A549 (cell line): ENCODE measurements at regions not wholly inside any gene's neighbourhood (a gene's known extent, or its start where the extent isn't known, plus 50 kb on each side); places are given as distances from the start of the nearest gene placed in this dataset.

Source experiments
- ATAC-seq, 2 experiments: fragments of 200-7000 bp in 1 of 2; fragments of >200 bp in 1 of 2; cut with Nextera tagmentation in 1 of 2; cut with Tn5 transposase in 1 of 2; 3 replicates each; pipeline versions ENCODE4 v1.8.0 to v1.9.1; 2018 to 2020; ENCODE audit warnings: mild to moderate bottlenecking in 1 of 2, moderate library complexity in 1 of 2
- CTCF ChIA-PET: fragments of 300-600 bp; sonication (Branson Sonifier 250); formaldehyde crosslinking; extraction: SDS; loops from one replicate; lab custom pipeline; 2021; ENCODE audit warnings: antibody characterized with exemption, inconsistent platforms; lab: Yijun Ruan, JAX
- POLR2A ChIA-PET: fragments of 350-600 bp; formaldehyde crosslinking; extraction: SDS; loops from one replicate; lab custom pipeline; 2021; ENCODE audit warnings: antibody characterized with exemption, inconsistent platforms; lab: Yijun Ruan, JAX
- DNase-seq, 2 experiments: peaks; one replicate each; pipeline versions ENCODE4 v3.0.0 to v3.0.0-alpha.2; 2011 to 2016; ENCODE audit warnings: low read depth in 1 of 2, low spot score in 1 of 2
- FAIRE-seq: peaks from 2 replicates; lab custom pipeline; 2011; peaks lifted over from hg19 to GRCh38; lab: Jason Lieb, UNC
- H3K27ac ChIP-seq, 2 experiments: fragments of >200 bp; sonication (Bioruptor Twin); formaldehyde crosslinking; 3 replicates each; pipeline ENCODE4 v1.5.1; 2016 to 2017
- H3K4me1 ChIP-seq: fragments of >200 bp; sonication (Bioruptor Twin); formaldehyde crosslinking; 3 replicates; pipeline ENCODE4 v1.6.1; 2016
- H3K4me2 ChIP-seq: fragments of >200 bp; sonication (Bioruptor Twin); formaldehyde crosslinking; 3 replicates; pipeline ENCODE4 v1.6.1; 2016
- H3K4me3 ChIP-seq: fragments of >200 bp; sonication (Bioruptor Twin); formaldehyde crosslinking; 3 replicates; pipeline ENCODE4 v1.5.1; 2016
- H3K9me3 ChIP-seq: fragments of >200 bp; sonication (Bioruptor Twin); formaldehyde crosslinking; 3 replicates; pipeline ENCODE4 v1.6.1; 2016
- BHLHE40 ChIP-seq: IDR thresholded peaks from 2 replicates; pipeline ENCODE4 v1.6.1; 2012; ENCODE audit warnings: low read depth, low read length, inconsistent platforms
- CBX2 ChIP-seq: fragments of 200-600 bp; sonication (generic); IDR thresholded peaks from 2 replicates; pipeline ENCODE4 v1.6.1; 2016; ENCODE audit warnings: low read depth, mild to moderate bottlenecking, borderline replicate concordance
- CBX8 ChIP-seq: fragments of 200-600 bp; sonication (generic); IDR thresholded peaks from 2 replicates; pipeline ENCODE4 v1.6.1; 2016
- CHD4 ChIP-seq: fragments of 200-600 bp; sonication (generic); IDR thresholded peaks from 2 replicates; pipeline ENCODE4 v1.6.1; 2016; ENCODE audit warnings: antibody characterized with exemption, mild to moderate bottlenecking, borderline replicate concordance
- EHF ChIP-seq: fragments of 250-450 bp; sonication (Bioruptor Pico); IDR thresholded peaks from 2 replicates; pipeline ENCODE4 v1.5.0; 2020; ENCODE audit warnings: mild to moderate bottlenecking
- EHMT2 ChIP-seq: fragments of 200-600 bp; sonication (generic); IDR thresholded peaks from 2 replicates; pipeline ENCODE4 v1.6.1; 2016; ENCODE audit warnings: antibody characterized with exemption, low read depth, mild to moderate bottlenecking, moderate library complexity
- ESRRA ChIP-seq: fragments of 150-350 bp; IDR thresholded peaks from 2 replicates; pipeline ENCODE4 v1.6.1; 2014; ENCODE audit warnings: mild to moderate bottlenecking, low read length, borderline replicate concordance
- HDAC2 ChIP-seq: fragments of 200-600 bp; sonication (generic); IDR thresholded peaks from 2 replicates; pipeline ENCODE4 v1.6.1; 2016
- HOXA7 ChIP-seq: fragments of 250-450 bp; sonication (Bioruptor Pico); IDR thresholded peaks from 2 replicates; pipeline ENCODE4 v1.5.0; 2020; ENCODE audit warnings: mild to moderate bottlenecking, moderate library complexity
- JUN ChIP-seq, 2 experiments: fragments of >200 bp; sonication (Bioruptor Twin); formaldehyde crosslinking; IDR thresholded peaks; 2 replicates in 1 of 2; 3 replicates in 1 of 2; pipeline ENCODE4 v1.6.1; 2016 to 2017
- JUNB ChIP-seq: fragments of >200 bp; sonication (Bioruptor Twin); formaldehyde crosslinking; IDR thresholded peaks from 2 replicates; pipeline ENCODE4 v1.6.1; 2016
- KDM5A ChIP-seq: fragments of 200-600 bp; sonication (generic); IDR thresholded peaks from 2 replicates; pipeline ENCODE4 v1.6.1; 2016; ENCODE audit warnings: antibody characterized with exemption, mild to moderate bottlenecking
- MAFK ChIP-seq: fragments of 450-650 bp; IDR thresholded peaks from 2 replicates; pipeline ENCODE4 v1.6.1; 2014; ENCODE audit not compliant: partially characterized antibody
- MYC ChIP-seq: IDR thresholded peaks from 2 replicates; pipeline ENCODE4 v1.6.1; 2012; ENCODE audit warnings: mild to moderate bottlenecking, inconsistent platforms, low read length, improper control_type of control experiment, borderline replicate concordance
- NR3C1 ChIP-seq: fragments of >200 bp; sonication (Bioruptor Twin); formaldehyde crosslinking; IDR thresholded peaks from 3 replicates; pipeline ENCODE4 v1.6.1; 2017
- POLR2A ChIP-seq: IDR thresholded peaks from 2 replicates; pipeline ENCODE4 v1.6.1; 2012; ENCODE audit warnings: mild to moderate bottlenecking, low read length
- POLR2AphosphoS2 ChIP-seq: conservative IDR thresholded peaks from 2 replicates; pipeline ENCODE4 v1.6.1; 2012; ENCODE audit warnings: low read length, improper control_type of control experiment, inconsistent platforms
- RAD21 ChIP-seq, 2 experiments: fragments of >200 bp in 1 of 2; sonication (Bioruptor Twin) in 1 of 2; formaldehyde crosslinking in 1 of 2; IDR thresholded peaks in 1 of 2; conservative IDR thresholded peaks in 1 of 2; 2 replicates in 1 of 2; 3 replicates in 1 of 2; pipeline ENCODE4 v1.6.1; 2012 to 2018; ENCODE audit warnings: inconsistent platforms in 1 of 2
- RARB ChIP-seq: fragments of 250-450 bp; sonication (Bioruptor Pico); IDR thresholded peaks from 2 replicates; pipeline ENCODE4 v1.8.0; 2021; ENCODE audit warnings: mild to moderate bottlenecking, moderate library complexity
- RFX5 ChIP-seq: fragments of 450-650 bp; IDR thresholded peaks from 2 replicates; pipeline ENCODE4 v1.7.1; 2014; ENCODE audit warnings: antibody characterized with exemption, mild to moderate bottlenecking, moderate library complexity
- RNF2 ChIP-seq: fragments of 200-600 bp; sonication (generic); IDR thresholded peaks from 2 replicates; pipeline ENCODE4 v1.6.1; 2016; ENCODE audit warnings: low read depth, mild to moderate bottlenecking, antibody characterized with exemption, moderate library complexity, borderline replicate concordance
- SMC3 ChIP-seq: fragments of >200 bp; sonication (Bioruptor Twin); formaldehyde crosslinking; IDR thresholded peaks from 3 replicates; pipeline ENCODE4 v1.6.1; 2018; ENCODE audit warnings: inconsistent platforms
- SREBF2 ChIP-seq: fragments of 450-650 bp; IDR thresholded peaks from 2 replicates; pipeline ENCODE4 v1.6.1; 2014; ENCODE audit warnings: mild to moderate bottlenecking, moderate library complexity
- TFCP2L1 ChIP-seq: fragments of 250-450 bp; sonication (Bioruptor Pico); IDR thresholded peaks from 2 replicates; pipeline ENCODE4 v1.5.0; 2021; ENCODE audit warnings: mild to moderate bottlenecking
- ZC3H11A ChIP-seq: fragments of 450-650 bp; IDR thresholded peaks from 2 replicates; pipeline ENCODE4 v1.6.1; 2014; ENCODE audit warnings: antibody characterized with exemption, mild to moderate bottlenecking
- ZFP36 ChIP-seq: fragments of 450-650 bp; IDR thresholded peaks from 2 replicates; pipeline ENCODE4 v1.6.1; 2014; ENCODE audit warnings: borderline replicate concordance; ENCODE audit not compliant: partially characterized antibody
- ZSCAN20 ChIP-seq: fragments of 250-450 bp; sonication (Bioruptor Pico); IDR thresholded peaks from 2 replicates; pipeline ENCODE4 v1.8.0; 2022; ENCODE audit warnings: mild to moderate bottlenecking, moderate library complexity
- WGBS: methylation state at CpG from one replicate; pipeline ENCODE4 v1.1.6; 2017; ENCODE audit errors: missing lambda C conversion rate; 5-methylcytosine and 5-hydroxymethylcytosine counted together
- TF ChIP-seq, protein P1 (sequence below): fragments of 250-450 bp; sonication (Bioruptor Pico); IDR thresholded peaks from 2 replicates; pipeline ENCODE4 v1.5.0; 2021; ENCODE audit warnings: mild to moderate bottlenecking, moderate library complexity, borderline replicate concordance
- TF ChIP-seq, protein P2 (sequence below): IDR thresholded peaks from 2 replicates; pipeline ENCODE4 v1.6.1; 2012
- TF ChIP-seq, protein P3 (sequence below): fragments of >200 bp; sonication (Bioruptor Twin); formaldehyde crosslinking; IDR thresholded peaks from 3 replicates; pipeline ENCODE4 v1.5.1; 2016
- TF ChIP-seq, protein P4 (sequence below): IDR thresholded peaks from 2 replicates; pipeline ENCODE4 v1.6.1; 2012
- TF ChIP-seq, protein P5 (sequence below): fragments of 250-450 bp; sonication (Bioruptor Pico); IDR thresholded peaks from 2 replicates; pipeline ENCODE4 v1.5.0; 2020; ENCODE audit warnings: low read depth, mild to moderate bottlenecking, moderate library complexity
- TF ChIP-seq, protein P6 (sequence below): IDR thresholded peaks from 2 replicates; pipeline ENCODE4 v1.6.1; 2012; ENCODE audit warnings: low read depth, borderline replicate concordance

DNA sequence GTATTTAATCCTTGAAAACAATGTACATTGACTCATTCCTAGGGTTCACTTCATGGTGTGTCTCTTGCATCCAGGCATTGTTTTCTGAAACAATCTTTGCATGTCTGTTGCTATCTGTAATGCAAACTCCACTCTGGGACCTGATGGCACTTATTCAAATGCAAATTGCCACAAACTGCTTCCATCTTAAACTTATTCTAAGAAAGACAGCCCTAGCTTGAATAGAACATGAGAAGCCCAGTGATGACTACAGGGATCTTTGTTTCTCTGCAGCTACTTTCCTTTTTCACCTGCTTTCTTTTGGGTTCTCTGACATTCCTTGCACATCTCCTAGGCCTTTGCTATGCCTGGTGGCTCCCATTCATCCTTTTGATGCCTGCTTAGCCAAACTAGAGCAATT, 827.0 kb downstream of the CDY2B start:
- Histone ChIP-seq H3K4me3 (no peak overlapping the region), H3K27ac (no peak overlapping the region), H3K4me2 (no peak overlapping the region), H3K9me3 (no peaks in the 10 kb centered on the region), H3K4me1 (no peaks in the 10 kb centered on the region)
- TF ChIP-seq POLR2A = no peak
- no peak for TF ChIP-seq JUN (IDR thresholded peaks at IDR 0.05)
- TF ChIP-seq KDM5A = no peak
- no peak for TF ChIP-seq EHF (CRISPR knock-in tag)
- TF ChIP-seq HDAC2 = no peak
- no peak for TF ChIP-seq HOXA7 (CRISPR knock-in tag)
- no peak for TF ChIP-seq ZC3H11A
- no peak for TF ChIP-seq ZFP36
- TF ChIP-seq EHMT2 = no peak
- TF ChIP-seq, protein P1, sequence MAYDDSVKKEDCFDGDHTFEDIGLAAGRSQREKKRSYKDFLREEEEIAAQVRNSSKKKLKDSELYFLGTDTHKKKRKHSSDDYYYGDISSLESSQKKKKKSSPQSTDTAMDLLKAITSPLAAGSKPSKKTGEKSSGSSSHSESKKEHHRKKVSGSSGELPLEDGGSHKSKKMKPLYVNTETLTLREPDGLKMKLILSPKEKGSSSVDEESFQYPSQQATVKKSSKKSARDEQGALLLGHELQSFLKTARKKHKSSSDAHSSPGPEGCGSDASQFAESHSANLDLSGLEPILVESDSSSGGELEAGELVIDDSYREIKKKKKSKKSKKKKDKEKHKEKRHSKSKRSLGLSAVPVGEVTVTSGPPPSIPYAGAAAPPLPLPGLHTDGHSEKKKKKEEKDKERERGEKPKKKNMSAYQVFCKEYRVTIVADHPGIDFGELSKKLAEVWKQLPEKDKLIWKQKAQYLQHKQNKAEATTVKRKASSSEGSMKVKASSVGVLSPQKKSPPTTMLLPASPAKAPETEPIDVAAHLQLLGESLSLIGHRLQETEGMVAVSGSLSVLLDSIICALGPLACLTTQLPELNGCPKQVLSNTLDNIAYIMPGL (CRISPR knock-in tag) = no peak
- DNase-seq (no peak), FAIRE-seq (no peak), ATAC-seq (no peak)
- ChIA-PET CTCF (no interaction called here), POLR2A (no interaction called here)

DNA sequence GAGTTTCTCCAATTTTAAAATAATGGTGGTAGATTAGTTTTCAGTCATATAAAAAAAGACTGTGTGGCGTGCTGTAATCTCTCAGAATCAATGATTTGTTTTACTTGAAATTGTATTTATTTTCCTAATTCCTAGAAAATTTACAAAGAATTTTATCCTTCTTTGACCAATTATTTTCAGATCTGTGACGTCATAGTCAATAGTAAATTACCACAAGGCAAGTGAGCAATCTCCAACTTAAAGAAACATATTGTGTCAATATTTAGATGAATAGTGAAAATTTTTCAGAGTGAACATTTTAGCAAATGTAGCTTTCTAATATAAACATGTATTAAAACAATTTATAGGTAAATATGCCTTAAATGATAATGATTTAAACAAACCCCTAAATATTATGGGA, 829.6 kb downstream of the CDY2B start:
- ChIA-PET CTCF (no interaction called here), POLR2A (no interaction called here)
- 7% methylated on average over 2 of the region's 2 CpGs for WGBS
- Histone ChIP-seq H3K4me2 (no peak overlapping the region), H3K27ac (no peak overlapping the region), H3K9me3 (no peaks in the 10 kb centered on the region), H3K4me3 (no peak overlapping the region), H3K4me1 (no peaks in the 10 kb centered on the region)
- no peak for DNase-seq
- FAIRE-seq = no peak
- no peak for ATAC-seq
- TF ChIP-seq CBX8 (no peak), SREBF2 (no peak), CHD4 (no peak), RNF2 (no peak), POLR2A (no peak), SMC3 (no peak)
- TF ChIP-seq, protein P2, sequence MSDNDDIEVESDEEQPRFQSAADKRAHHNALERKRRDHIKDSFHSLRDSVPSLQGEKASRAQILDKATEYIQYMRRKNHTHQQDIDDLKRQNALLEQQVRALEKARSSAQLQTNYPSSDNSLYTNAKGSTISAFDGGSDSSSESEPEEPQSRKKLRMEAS = no peak

DNA sequence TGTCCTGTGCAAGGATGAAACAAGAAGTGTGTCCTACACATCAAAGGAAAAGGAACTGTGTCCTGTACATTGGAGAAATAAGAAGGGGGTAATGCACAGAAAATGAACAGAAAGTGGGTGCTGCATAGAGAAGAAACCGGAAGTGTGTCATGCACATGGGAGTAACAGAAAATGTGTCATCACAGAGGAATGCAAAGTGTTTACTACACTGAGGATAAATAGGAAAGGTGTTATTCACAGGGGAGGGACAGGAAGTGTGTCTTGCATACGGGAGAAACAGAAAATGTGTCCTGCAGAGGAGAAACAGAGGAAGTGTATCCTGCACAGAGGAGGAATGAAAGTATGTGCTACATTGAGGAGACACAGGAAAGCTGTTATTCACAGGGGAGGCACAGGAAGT, 834.9 kb downstream of the CDY2B start:
- ChIA-PET POLR2A (no interaction called here), CTCF (no interaction called here)
- no peak overlapping the region for H3K4me2 ChIP-seq
- ATAC-seq = no peak
- WGBS = 32% methylated on average over 2 of the region's 2 CpGs
- DNase-seq = no peak
- H3K4me1 ChIP-seq = no peaks in the 10 kb centered on the region
- H3K27ac ChIP-seq = no peak overlapping the region
- no peak overlapping the region for H3K4me3 ChIP-seq
- no peaks in the 10 kb centered on the region for H3K9me3 ChIP-seq
- FAIRE-seq = no peak
- TF ChIP-seq ESRRA = no peak
- TF ChIP-seq RFX5 = no peak
- no peak for TF ChIP-seq ZSCAN20 (CRISPR knock-in tag)
- no peak for TF ChIP-seq MYC
- TF ChIP-seq CBX2 = no peak
- no peak for TF ChIP-seq POLR2AphosphoS2
- TF ChIP-seq, protein P3, sequence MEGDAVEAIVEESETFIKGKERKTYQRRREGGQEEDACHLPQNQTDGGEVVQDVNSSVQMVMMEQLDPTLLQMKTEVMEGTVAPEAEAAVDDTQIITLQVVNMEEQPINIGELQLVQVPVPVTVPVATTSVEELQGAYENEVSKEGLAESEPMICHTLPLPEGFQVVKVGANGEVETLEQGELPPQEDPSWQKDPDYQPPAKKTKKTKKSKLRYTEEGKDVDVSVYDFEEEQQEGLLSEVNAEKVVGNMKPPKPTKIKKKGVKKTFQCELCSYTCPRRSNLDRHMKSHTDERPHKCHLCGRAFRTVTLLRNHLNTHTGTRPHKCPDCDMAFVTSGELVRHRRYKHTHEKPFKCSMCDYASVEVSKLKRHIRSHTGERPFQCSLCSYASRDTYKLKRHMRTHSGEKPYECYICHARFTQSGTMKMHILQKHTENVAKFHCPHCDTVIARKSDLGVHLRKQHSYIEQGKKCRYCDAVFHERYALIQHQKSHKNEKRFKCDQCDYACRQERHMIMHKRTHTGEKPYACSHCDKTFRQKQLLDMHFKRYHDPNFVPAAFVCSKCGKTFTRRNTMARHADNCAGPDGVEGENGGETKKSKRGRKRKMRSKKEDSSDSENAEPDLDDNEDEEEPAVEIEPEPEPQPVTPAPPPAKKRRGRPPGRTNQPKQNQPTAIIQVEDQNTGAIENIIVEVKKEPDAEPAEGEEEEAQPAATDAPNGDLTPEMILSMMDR = no peak
- no peak for TF ChIP-seq TFCP2L1
- no peak for TF ChIP-seq RARB (CRISPR knock-in tag)
- no peak for TF ChIP-seq MAFK
- TF ChIP-seq CBX8 = no peak
- TF ChIP-seq, protein P4, sequence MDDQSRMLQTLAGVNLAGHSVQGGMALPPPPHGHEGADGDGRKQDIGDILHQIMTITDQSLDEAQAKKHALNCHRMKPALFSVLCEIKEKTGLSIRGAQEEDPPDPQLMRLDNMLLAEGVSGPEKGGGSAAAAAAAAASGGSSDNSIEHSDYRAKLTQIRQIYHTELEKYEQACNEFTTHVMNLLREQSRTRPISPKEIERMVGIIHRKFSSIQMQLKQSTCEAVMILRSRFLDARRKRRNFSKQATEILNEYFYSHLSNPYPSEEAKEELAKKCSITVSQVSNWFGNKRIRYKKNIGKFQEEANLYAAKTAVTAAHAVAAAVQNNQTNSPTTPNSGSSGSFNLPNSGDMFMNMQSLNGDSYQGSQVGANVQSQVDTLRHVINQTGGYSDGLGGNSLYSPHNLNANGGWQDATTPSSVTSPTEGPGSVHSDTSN = no peak
- TF ChIP-seq, protein P5, sequence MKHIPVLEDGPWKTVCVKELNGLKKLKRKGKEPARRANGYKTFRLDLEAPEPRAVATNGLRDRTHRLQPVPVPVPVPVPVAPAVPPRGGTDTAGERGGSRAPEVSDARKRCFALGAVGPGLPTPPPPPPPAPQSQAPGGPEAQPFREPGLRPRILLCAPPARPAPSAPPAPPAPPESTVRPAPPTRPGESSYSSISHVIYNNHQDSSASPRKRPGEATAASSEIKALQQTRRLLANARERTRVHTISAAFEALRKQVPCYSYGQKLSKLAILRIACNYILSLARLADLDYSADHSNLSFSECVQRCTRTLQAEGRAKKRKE = no peak
- TF ChIP-seq RAD21 (conservative IDR thresholded peaks at IDR 0.05 in 1 of 2, IDR thresholded peaks at IDR 0.05 in 1 of 2) = no peak
- TF ChIP-seq, protein P6, sequence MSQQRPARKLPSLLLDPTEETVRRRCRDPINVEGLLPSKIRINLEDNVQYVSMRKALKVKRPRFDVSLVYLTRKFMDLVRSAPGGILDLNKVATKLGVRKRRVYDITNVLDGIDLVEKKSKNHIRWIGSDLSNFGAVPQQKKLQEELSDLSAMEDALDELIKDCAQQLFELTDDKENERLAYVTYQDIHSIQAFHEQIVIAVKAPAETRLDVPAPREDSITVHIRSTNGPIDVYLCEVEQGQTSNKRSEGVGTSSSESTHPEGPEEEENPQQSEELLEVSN = no peak
- no peak for TF ChIP-seq JUNB
- TF ChIP-seq BHLHE40 = no peak
- TF ChIP-seq NR3C1 = no peak
